ENCODE measurements at regions not wholly inside any gene's neighbourhood (a gene's known extent, or its start where the extent isn't known, plus 50 kb on each side); places are given as distances from the start of the nearest gene placed in this dataset.

GRCh38 chr1:56385314-56385713 is 194.0 kb downstream of the PLPP3 start:
- DNase-seq: no peak
- no peaks in the 10 kb centered on the region for H3K36me3 Mint-ChIP-seq
- H3K27me3 Mint-ChIP-seq (ENCODE audit: low read depth in 2 of 2): peaks cover 0 to 5% of the 10 kb centered on the region in 2 donors
- H3K9me3 Mint-ChIP-seq: no peaks in the 10 kb centered on the region
- 75% methylated on average over 1 of the region's 1 CpG for WGBS (ENCODE audit: insufficient coverage)
- Histone ChIP-seq H3K4me1 (ENCODE audit: control insufficient read depth, insufficient read depth, low read length) (no peaks in the 10 kb centered on the region), H3K27me3 (ENCODE audit: control insufficient read depth, insufficient read depth, low read length) (no peaks in the 10 kb centered on the region), H3K27ac (ENCODE audit: low read length) (no peak overlapping the region), H3K9me3 (ENCODE audit: control insufficient read depth, insufficient read depth, low read length) (no peaks in the 10 kb centered on the region), H3K4me3 (ENCODE audit: low read length) (no peak overlapping the region), H3K36me3 (ENCODE audit: control insufficient read depth, insufficient read depth, low read length) (no peaks in the 10 kb centered on the region)
- H3K27ac Mint-ChIP-seq: no peak overlapping the region
- no peak for ATAC-seq
- intact Hi-C loops (cut with micrococcal nuclease): no loop called here
- TF ChIP-seq, protein P1, sequence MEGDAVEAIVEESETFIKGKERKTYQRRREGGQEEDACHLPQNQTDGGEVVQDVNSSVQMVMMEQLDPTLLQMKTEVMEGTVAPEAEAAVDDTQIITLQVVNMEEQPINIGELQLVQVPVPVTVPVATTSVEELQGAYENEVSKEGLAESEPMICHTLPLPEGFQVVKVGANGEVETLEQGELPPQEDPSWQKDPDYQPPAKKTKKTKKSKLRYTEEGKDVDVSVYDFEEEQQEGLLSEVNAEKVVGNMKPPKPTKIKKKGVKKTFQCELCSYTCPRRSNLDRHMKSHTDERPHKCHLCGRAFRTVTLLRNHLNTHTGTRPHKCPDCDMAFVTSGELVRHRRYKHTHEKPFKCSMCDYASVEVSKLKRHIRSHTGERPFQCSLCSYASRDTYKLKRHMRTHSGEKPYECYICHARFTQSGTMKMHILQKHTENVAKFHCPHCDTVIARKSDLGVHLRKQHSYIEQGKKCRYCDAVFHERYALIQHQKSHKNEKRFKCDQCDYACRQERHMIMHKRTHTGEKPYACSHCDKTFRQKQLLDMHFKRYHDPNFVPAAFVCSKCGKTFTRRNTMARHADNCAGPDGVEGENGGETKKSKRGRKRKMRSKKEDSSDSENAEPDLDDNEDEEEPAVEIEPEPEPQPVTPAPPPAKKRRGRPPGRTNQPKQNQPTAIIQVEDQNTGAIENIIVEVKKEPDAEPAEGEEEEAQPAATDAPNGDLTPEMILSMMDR (IDR thresholded peaks at IDR 0.05): no peak
- H3K4me1 Mint-ChIP-seq: no peaks in the 10 kb centered on the region
- no peak overlapping the region for H3K4me3 Mint-ChIP-seq

DNA sequence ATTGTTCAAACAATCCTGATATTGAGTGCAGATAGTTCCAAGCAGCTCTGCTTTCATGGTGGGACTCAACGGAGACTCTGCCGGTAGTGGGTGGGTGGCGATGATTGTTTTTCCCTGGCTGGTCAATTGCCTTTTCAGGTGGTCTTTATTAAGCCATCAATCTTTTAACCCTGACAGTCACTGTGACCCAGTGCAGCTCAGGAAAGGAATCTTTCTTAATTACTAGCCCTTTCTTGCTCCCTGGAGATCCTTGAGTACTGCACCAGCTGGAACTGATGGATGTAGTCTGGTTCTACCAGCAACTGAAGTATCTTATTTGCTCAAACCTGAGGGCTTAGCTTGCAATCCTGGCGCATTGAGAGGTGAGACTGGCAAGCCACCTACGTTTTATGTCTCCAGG is 196.4 kb downstream of the PLPP3 start:
- H3K27ac Mint-ChIP-seq: no peak overlapping the region
- WGBS (ENCODE audit: insufficient coverage): 97% methylated on average over 5 of the region's 5 CpGs

DNA sequence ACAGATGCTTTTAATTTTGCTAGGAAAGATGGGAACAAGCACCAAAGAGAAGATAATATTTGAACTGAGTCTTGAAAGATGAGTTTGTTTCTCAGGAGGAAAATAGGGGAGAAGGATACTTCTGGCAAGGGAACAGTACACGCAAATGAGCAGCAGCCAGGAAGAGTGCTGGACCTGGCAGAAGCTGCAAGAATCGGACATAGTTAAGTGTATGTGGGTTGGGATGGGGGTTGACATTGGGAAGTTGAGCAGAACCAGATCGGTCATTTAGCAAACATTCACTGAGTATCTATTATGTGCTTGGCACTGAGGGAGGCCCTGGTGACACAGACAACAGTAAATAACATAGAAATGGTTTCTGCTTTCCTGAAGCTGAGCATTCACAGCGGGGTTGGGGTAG is 198.8 kb downstream of the PLPP3 start:
- WGBS (ENCODE audit: insufficient coverage): 75% methylated on average over 4 of the region's 4 CpGs
- TF ChIP-seq, protein P1 (IDR thresholded peaks at IDR 0.05): no peak
- Histone ChIP-seq H3K9me3 (ENCODE audit: control insufficient read depth, insufficient read depth, low read length) (no peaks in the 10 kb centered on the region), H3K4me1 (ENCODE audit: control insufficient read depth, insufficient read depth, low read length) (no peaks in the 10 kb centered on the region), H3K27me3 (ENCODE audit: control insufficient read depth, insufficient read depth, low read length) (no peaks in the 10 kb centered on the region), H3K27ac (ENCODE audit: low read length) (no peak overlapping the region), H3K4me3 (ENCODE audit: low read length) (no peak overlapping the region), H3K36me3 (ENCODE audit: control insufficient read depth, insufficient read depth, low read length) (no peaks in the 10 kb centered on the region)
- H3K9me3 Mint-ChIP-seq: no peaks in the 10 kb centered on the region
- DNase-seq (no peak), ATAC-seq (no peak)
- no peaks in the 10 kb centered on the region for H3K4me1 Mint-ChIP-seq
- peaks cover 5 to 14% of the 10 kb centered on the region in 2 donors for H3K27me3 Mint-ChIP-seq (ENCODE audit: low read depth in 2 of 2)
- no peaks in the 10 kb centered on the region for H3K36me3 Mint-ChIP-seq
- H3K4me3 Mint-ChIP-seq: no peak overlapping the region
- intact Hi-C loops (cut with micrococcal nuclease): no loop called here
- H3K27ac Mint-ChIP-seq: no peak overlapping the region

More for the DNA sequence above, 196.4 kb downstream of the PLPP3 start:
- DNase-seq: no peak
- no peaks in the 10 kb centered on the region for H3K9me3 ChIP-seq (ENCODE audit: control insufficient read depth, insufficient read depth, low read length)
- TF ChIP-seq, protein P1 (IDR thresholded peaks at IDR 0.05): no peak
- ATAC-seq: no peak
- H3K4me1 Mint-ChIP-seq: no peaks in the 10 kb centered on the region
- H3K9me3 Mint-ChIP-seq: no peaks in the 10 kb centered on the region
- H3K4me3 Mint-ChIP-seq: no peak overlapping the region
- H3K27me3 ChIP-seq (ENCODE audit: control insufficient read depth, insufficient read depth, low read length): no peaks in the 10 kb centered on the region
- no peak overlapping the region for H3K27ac ChIP-seq (ENCODE audit: low read length)
- no peaks in the 10 kb centered on the region for H3K4me1 ChIP-seq (ENCODE audit: control insufficient read depth, insufficient read depth, low read length)
- peaks cover 0 to 2% of the 10 kb centered on the region in 2 donors for H3K27me3 Mint-ChIP-seq (ENCODE audit: low read depth in 2 of 2)
- no peak overlapping the region for H3K4me3 ChIP-seq (ENCODE audit: low read length)
- intact Hi-C loops (cut with micrococcal nuclease): no loop called here
- H3K36me3 ChIP-seq (ENCODE audit: control insufficient read depth, insufficient read depth, low read length): no peaks in the 10 kb centered on the region
- no peaks in the 10 kb centered on the region for H3K36me3 Mint-ChIP-seq

- Histone ChIP-seq H3K27me3 (ENCODE audit: control insufficient read depth, insufficient read depth, low read length) (no peaks in the 10 kb centered on the region), H3K27ac (ENCODE audit: low read length) (no peak overlapping the region), H3K4me1 (ENCODE audit: control insufficient read depth, insufficient read depth, low read length) (no peaks in the 10 kb centered on the region), H3K9me3 (ENCODE audit: control insufficient read depth, insufficient read depth, low read length) (no peaks in the 10 kb centered on the region), H3K4me3 (ENCODE audit: low read length) (no peak overlapping the region), H3K36me3 (ENCODE audit: control insufficient read depth, insufficient read depth, low read length) (no peaks in the 10 kb centered on the region)
- Mint-ChIP-seq H3K9me3 (no peaks in the 10 kb centered on the region), H3K27ac (no peak overlapping the region), H3K4me1 (no peaks in the 10 kb centered on the region), H3K4me3 (no peak overlapping the region), H3K27me3 (ENCODE audit: low read depth in 2 of 2) (peaks cover 8 to 25% of the 10 kb centered on the region in 2 donors), H3K36me3 (no peaks in the 10 kb centered on the region)
- intact Hi-C loops (cut with micrococcal nuclease): no loop called here
- 73% methylated on average over 6 of the region's 6 CpGs for WGBS (ENCODE audit: insufficient coverage)
- no peak for ATAC-seq
- no peak for DNase-seq
- TF ChIP-seq, protein P1 (IDR thresholded peaks at IDR 0.05): no peak
These were observed 200.9 kb downstream of the PLPP3 start for GRCh38 chr1:56378341-56379070.
